GM19455 (cell line): ENCODE measurements at regions not wholly inside any gene's neighbourhood (a gene's known extent, or its start where the extent isn't known, plus 50 kb on each side); places are given as distances from the start of the nearest gene placed in this dataset.
"Not testable (repeated sequence)": the region's sequence is repeated elsewhere in the genome, so short reads cannot be mapped to it uniquely, and the experiment has no call there.

ENCODE experiments used
- ATAC-seq: cut with Tn5 transposase; IDR thresholded peaks from one replicate; pipeline ENCODE4 v1.9.1; 2021; ENCODE audit not compliant: unreplicated experiment

- no peak for ATAC-seq
Measured at GRCh38 chr4:151559595-151559994, 150.6 kb downstream of the FHIP1A start.

- ATAC-seq = no peak
Measured at GRCh38 chr4:151561551-151562256, 152.7 kb downstream of the FHIP1A start.

GRCh38 chr4:151563194-151563593 is 154.2 kb downstream of the FHIP1A start:
- no peak for ATAC-seq

GRCh38 chr4:151564321-151564720 is 155.3 kb downstream of the FHIP1A start:
- ATAC-seq = no peak

GRCh38 chr4:151565583-151565982 is 156.6 kb downstream of the FHIP1A start:
- no peak for ATAC-seq

- ATAC-seq = no peak
Measured at GRCh38 chr4:151566053-151566452, 157.1 kb downstream of the FHIP1A start.

- ATAC-seq = peak; percentile 83
Measured at GRCh38 chr4:151567056-151567455, 158.1 kb downstream of the FHIP1A start.

GRCh38 chr4:151568966-151569365 is 160.0 kb downstream of the FHIP1A start:
- ATAC-seq = no peak

- no peak for ATAC-seq
Measured at GRCh38 chr4:151569650-151570049, 160.7 kb downstream of the FHIP1A start.

- ATAC-seq = no peak
Measured at GRCh38 chr4:151573474-151573873, 164.5 kb downstream of the FHIP1A start.

GRCh38 chr4:151573945-151574344 is 165.0 kb downstream of the FHIP1A start:
- no peak for ATAC-seq

- no peak for ATAC-seq
Measured at GRCh38 chr4:151574968-151575367, 166.0 kb downstream of the FHIP1A start.

- no peak for ATAC-seq
Measured at GRCh38 chr4:151575646-151576045, 166.7 kb downstream of the FHIP1A start.

GRCh38 chr4:151576627-151577026 is 167.7 kb downstream of the FHIP1A start:
- ATAC-seq = no peak

- no peak for ATAC-seq
Measured at GRCh38 chr4:151581570-151581969, 172.6 kb downstream of the FHIP1A start.

GRCh38 chr4:151582098-151582497 is 173.1 kb downstream of the FHIP1A start:
- no peak for ATAC-seq

GRCh38 chr4:151583157-151583914 is 174.4 kb downstream of the FHIP1A start:
- no peak for ATAC-seq

GRCh38 chr4:151584101-151584500 is 175.1 kb downstream of the FHIP1A start:
- no peak for ATAC-seq

GRCh38 chr4:151595629-151596028 is 165.2 kb downstream of the GATB start:
- ATAC-seq = not testable (repeated sequence)

- not testable (repeated sequence) for ATAC-seq
Measured at GRCh38 chr4:151597691-151598090, 163.1 kb downstream of the GATB start.

GRCh38 chr4:151599863-151600262 is 160.9 kb downstream of the GATB start:
- ATAC-seq = no peak

GRCh38 chr4:151600432-151600831 is 160.4 kb downstream of the GATB start:
- no peak for ATAC-seq
